Esophagus muscularis mucosa (tissue), 4 donors: ENCODE measurements at regions not wholly inside any gene's neighbourhood (a gene's known extent, or its start where the extent isn't known, plus 50 kb on each side); places are given as distances from the start of the nearest gene placed in this dataset.

Experiments used
- CTCF ChIP-seq, 3 experiments: fragments of 200-600 bp in 2 of 3; fragments of 450-650 bp in 1 of 3; sonication (generic) in 2 of 3; IDR thresholded peaks; one replicate each; pipeline ENCODE4 v1.5.1; 2017 to 2019; ENCODE audit warnings: antibody characterized with exemption in 3 of 3, mild to moderate bottlenecking in 2 of 3, moderate library complexity in 1 of 3
- EP300 ChIP-seq: sonication (generic); formaldehyde crosslinking; IDR thresholded peaks from one replicate; pipeline ENCODE4 v1.6.1; 2017; ENCODE audit warnings: antibody characterized with exemption
- POLR2A ChIP-seq: fragments of 450-650 bp; IDR thresholded peaks from one replicate; pipeline ENCODE4 v1.6.1; 2017; ENCODE audit warnings: antibody characterized with exemption, moderate library complexity, mild to moderate bottlenecking, low read depth
- POLR2AphosphoS5 ChIP-seq, 2 donors: sonication (generic); formaldehyde crosslinking; IDR thresholded peaks; one replicate each; pipeline ENCODE4 v1.6.1; 2017; ENCODE audit warnings: antibody characterized with exemption in 2 of 2

GRCh38 chr1:106344494-106344893 lies 712.0 kb upstream of the PRMT6 start:
- no peak for TF ChIP-seq POLR2AphosphoS5 (IDR thresholded peaks at IDR 0.05)
- TF ChIP-seq CTCF (IDR thresholded peaks at IDR 0.05) = no peak
- TF ChIP-seq POLR2A = no peak
- no peak for TF ChIP-seq EP300
